ENCODE measurements at regions not wholly inside any gene's neighbourhood (a gene's known extent, or its start where the extent isn't known, plus 50 kb on each side); places are given as distances from the start of the nearest gene placed in this dataset.

- 69% methylated on average over 3 of the region's 3 CpGs for WGBS
- no peak overlapping the region for H3K27ac ChIP-seq (ENCODE audit: low read depth in 1 of 2, low read length in 2 of 2)
- no peaks in the 10 kb centered on the region for H3K27me3 ChIP-seq (ENCODE audit: control insufficient read depth in 4 of 4, insufficient read depth in 4 of 4, low read length in 3 of 4)
- H3K36me3 ChIP-seq (ENCODE audit: control insufficient read depth in 4 of 4, insufficient read depth in 3 of 4, low read depth in 1 of 4, low read length in 3 of 4) = no peaks in the 10 kb centered on the region
- H3K4me3 ChIP-seq (ENCODE audit: low read depth in 1 of 3, low read length in 3 of 3) = no peak overlapping the region
- H3K9me3 ChIP-seq (ENCODE audit: control insufficient read depth in 4 of 4, low read length in 3 of 4) = no peaks in the 10 kb centered on the region
- DNase-seq (ENCODE audit: low spot score) = no peak
- no peak overlapping the region for H3K9ac ChIP-seq (ENCODE audit: low read depth in 1 of 2, low read length in 2 of 2)
- H3K4me1 ChIP-seq (ENCODE audit: control insufficient read depth in 4 of 4, insufficient read depth in 4 of 4, low read length in 3 of 4) = no peaks in the 10 kb centered on the region
- TF ChIP-seq ATF3 (IDR thresholded peaks at IDR 0.05) = no peak
- TF ChIP-seq RAD21 (IDR thresholded peaks at IDR 0.05) = no peak
- TF ChIP-seq REST (IDR thresholded peaks at IDR 0.05) = no peak
- no peak for TF ChIP-seq HNF4A (conservative IDR thresholded peaks at IDR 0.05)
- TF ChIP-seq JUND (IDR thresholded peaks at IDR 0.05) = no peak
- no peak for TF ChIP-seq TAF1 (conservative IDR thresholded peaks at IDR 0.05)
- TF ChIP-seq, protein P1, sequence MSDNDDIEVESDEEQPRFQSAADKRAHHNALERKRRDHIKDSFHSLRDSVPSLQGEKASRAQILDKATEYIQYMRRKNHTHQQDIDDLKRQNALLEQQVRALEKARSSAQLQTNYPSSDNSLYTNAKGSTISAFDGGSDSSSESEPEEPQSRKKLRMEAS (IDR thresholded peaks at IDR 0.05) = no peak
- no peak for TF ChIP-seq EGR1 (IDR thresholded peaks at IDR 0.05; ENCODE audit: low read depth in 2 of 2)
- no peak for TF ChIP-seq GABPA (IDR thresholded peaks at IDR 0.05 in 1 of 2, conservative IDR thresholded peaks at IDR 0.05 in 1 of 2)
- no peak for TF ChIP-seq YY1 (IDR thresholded peaks at IDR 0.05)
- TF ChIP-seq, protein P2, sequence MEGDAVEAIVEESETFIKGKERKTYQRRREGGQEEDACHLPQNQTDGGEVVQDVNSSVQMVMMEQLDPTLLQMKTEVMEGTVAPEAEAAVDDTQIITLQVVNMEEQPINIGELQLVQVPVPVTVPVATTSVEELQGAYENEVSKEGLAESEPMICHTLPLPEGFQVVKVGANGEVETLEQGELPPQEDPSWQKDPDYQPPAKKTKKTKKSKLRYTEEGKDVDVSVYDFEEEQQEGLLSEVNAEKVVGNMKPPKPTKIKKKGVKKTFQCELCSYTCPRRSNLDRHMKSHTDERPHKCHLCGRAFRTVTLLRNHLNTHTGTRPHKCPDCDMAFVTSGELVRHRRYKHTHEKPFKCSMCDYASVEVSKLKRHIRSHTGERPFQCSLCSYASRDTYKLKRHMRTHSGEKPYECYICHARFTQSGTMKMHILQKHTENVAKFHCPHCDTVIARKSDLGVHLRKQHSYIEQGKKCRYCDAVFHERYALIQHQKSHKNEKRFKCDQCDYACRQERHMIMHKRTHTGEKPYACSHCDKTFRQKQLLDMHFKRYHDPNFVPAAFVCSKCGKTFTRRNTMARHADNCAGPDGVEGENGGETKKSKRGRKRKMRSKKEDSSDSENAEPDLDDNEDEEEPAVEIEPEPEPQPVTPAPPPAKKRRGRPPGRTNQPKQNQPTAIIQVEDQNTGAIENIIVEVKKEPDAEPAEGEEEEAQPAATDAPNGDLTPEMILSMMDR (IDR thresholded peaks at IDR 0.05; ENCODE audit: low read depth, low read length, missing input control) = no peak
- TF ChIP-seq NR2F2 (IDR thresholded peaks at IDR 0.05) = no peak
- TF ChIP-seq SP1 (IDR thresholded peaks at IDR 0.05) = no peak
- TF ChIP-seq FOXA1 (IDR thresholded peaks at IDR 0.05) = no peak
- TF ChIP-seq HNF4G (IDR thresholded peaks at IDR 0.05) = no peak
Measured at GRCh38 chr7:86339051-86339450, 304.7 kb upstream of the GRM3 start.

DNA sequence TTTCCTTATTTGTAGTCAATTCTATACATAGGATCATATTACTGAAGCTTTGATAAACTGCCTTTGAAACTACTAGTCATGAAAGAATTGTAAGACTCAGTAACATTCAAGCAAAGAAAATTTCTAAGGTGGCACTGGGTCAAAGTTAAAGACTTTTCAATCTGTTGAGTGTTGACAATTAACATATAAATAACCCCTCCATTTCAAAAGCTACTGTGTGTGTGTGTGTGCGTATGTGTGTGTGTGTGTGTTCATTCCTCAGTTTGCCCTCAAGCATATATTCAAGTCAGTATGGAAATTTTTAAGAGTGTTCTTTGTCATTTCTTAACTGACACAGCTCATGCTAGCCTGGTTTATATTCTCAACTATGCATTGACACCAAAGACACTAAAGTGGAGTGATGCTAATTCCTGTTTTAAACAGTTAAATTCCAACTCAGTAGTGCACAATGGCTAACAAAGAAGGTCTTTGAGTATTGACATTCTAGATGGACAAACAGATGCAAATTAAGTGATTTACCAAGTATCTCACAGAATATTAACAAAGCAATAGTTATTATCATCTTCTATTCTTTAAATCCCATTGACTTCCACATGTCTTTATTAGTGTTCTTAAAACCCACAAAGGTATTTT, 314.8 kb upstream of the GRM3 start:
- DNase-seq (ENCODE audit: low spot score) = no peak
- H3K36me3 ChIP-seq (ENCODE audit: control insufficient read depth in 4 of 4, insufficient read depth in 3 of 4, low read depth in 1 of 4, low read length in 3 of 4) = no peaks in the 10 kb centered on the region
- H3K4me1 ChIP-seq (ENCODE audit: control insufficient read depth in 4 of 4, insufficient read depth in 4 of 4, low read length in 3 of 4) = no peaks in the 10 kb centered on the region
- 0% methylated on average over 1 of the region's 1 CpG for WGBS
- H3K27ac ChIP-seq (ENCODE audit: low read depth in 1 of 2, low read length in 2 of 2) = no peak overlapping the region
- H3K27me3 ChIP-seq (ENCODE audit: control insufficient read depth in 4 of 4, insufficient read depth in 4 of 4, low read length in 3 of 4) = no peaks in the 10 kb centered on the region
- H3K9me3 ChIP-seq (ENCODE audit: control insufficient read depth in 4 of 4, low read length in 3 of 4) = no peaks in the 10 kb centered on the region
- no peak overlapping the region for H3K9ac ChIP-seq (ENCODE audit: low read depth in 1 of 2, low read length in 2 of 2)
- H3K4me3 ChIP-seq (ENCODE audit: low read depth in 1 of 3, low read length in 3 of 3) = no peak overlapping the region
- TF ChIP-seq FOXA2 (IDR thresholded peaks at IDR 0.05) (no peak), ATF3 (IDR thresholded peaks at IDR 0.05) (no peak), JUND (IDR thresholded peaks at IDR 0.05) (no peak), REST (IDR thresholded peaks at IDR 0.05) (no peak), SP1 (IDR thresholded peaks at IDR 0.05) (no peak), GABPA (IDR thresholded peaks at IDR 0.05 in 1 of 2, conservative IDR thresholded peaks at IDR 0.05 in 1 of 2) (no peak), FOXA1 (IDR thresholded peaks at IDR 0.05) (no peak), YY1 (IDR thresholded peaks at IDR 0.05) (no peak), NR2F2 (IDR thresholded peaks at IDR 0.05) (no peak), EGR1 (IDR thresholded peaks at IDR 0.05; ENCODE audit: low read depth in 2 of 2) (no peak), HNF4G (IDR thresholded peaks at IDR 0.05) (no peak), HNF4A (conservative IDR thresholded peaks at IDR 0.05) (no peak), RAD21 (IDR thresholded peaks at IDR 0.05) (no peak)
- TF ChIP-seq, protein P2 (IDR thresholded peaks at IDR 0.05; ENCODE audit: low read depth, low read length, missing input control) = no peak

All from liver (tissue), 8 donors.